H9 (cell line): ENCODE measurements at regions not wholly inside any gene's neighbourhood (a gene's known extent, or its start where the extent isn't known, plus 50 kb on each side); places are given as distances from the start of the nearest gene placed in this dataset.

Experiments used
- DNase-seq: peaks from one replicate; pipeline ENCODE4 v3.0.0-alpha.2; 2017
- H2AFZ ChIP-seq: one replicate; pipeline ENCODE4 v1.6.1; 2013; ENCODE audit warnings: mild to moderate bottlenecking, low read length, control low read depth, moderate library complexity
- H2AK5ac ChIP-seq: 2 replicates; pipeline ENCODE4 v1.6.1; 2013; ENCODE audit warnings: low read length, control low read depth, mixed read lengths; ENCODE audit not compliant: insufficient read length
- H2BK120ac ChIP-seq: one replicate; pipeline ENCODE4 v1.6.1; 2013; ENCODE audit warnings: low read depth, mild to moderate bottlenecking, low read length, control low read depth, inconsistent platforms; ENCODE audit not compliant: poor library complexity, severe bottlenecking
- H2BK12ac ChIP-seq: 2 replicates; pipeline ENCODE4 v1.6.1; 2013; ENCODE audit warnings: low read length, control low read depth, mixed read lengths, low read depth; ENCODE audit not compliant: insufficient read length
- H2BK15ac ChIP-seq: 2 replicates; pipeline ENCODE4 v1.6.1; 2013; ENCODE audit warnings: low read depth, low read length, control low read depth
- H2BK20ac ChIP-seq: one replicate; pipeline ENCODE4 v1.6.1; 2013; ENCODE audit warnings: low read depth, mild to moderate bottlenecking, low read length, control low read depth, inconsistent platforms; ENCODE audit not compliant: poor library complexity, severe bottlenecking
- H2BK5ac ChIP-seq: 2 replicates; pipeline ENCODE4 v1.6.1; 2013; ENCODE audit warnings: low read length, control low read depth, mixed read lengths; ENCODE audit not compliant: insufficient read length
- H3K14ac ChIP-seq: 2 replicates; pipeline ENCODE4 v1.6.1; 2013; ENCODE audit warnings: low read length, control low read depth; ENCODE audit not compliant: insufficient read depth
- H3K18ac ChIP-seq: 2 replicates; pipeline ENCODE4 v1.6.1; 2013; ENCODE audit warnings: low read depth, mild to moderate bottlenecking, mixed read lengths, low read length, control low read depth; ENCODE audit not compliant: insufficient read length
- H3K23ac ChIP-seq: 2 replicates; pipeline ENCODE4 v1.6.1; 2013; ENCODE audit warnings: low read length, control low read depth, mixed read lengths, low read depth; ENCODE audit not compliant: insufficient read length
- H3K23me2 ChIP-seq: 2 replicates; pipeline ENCODE4 v1.6.1; 2013; ENCODE audit warnings: low read depth, mild to moderate bottlenecking, mixed read lengths, low read length, control low read depth; ENCODE audit not compliant: insufficient read length, poor library complexity, severe bottlenecking
- H3K27ac ChIP-seq: 2 replicates; pipeline ENCODE4 v1.5.1; 2013; ENCODE audit warnings: low read length, control low read depth, mixed read lengths, low read depth; ENCODE audit not compliant: insufficient read length
- H3K27me3 ChIP-seq: 2 replicates; pipeline ENCODE4 v1.6.1; 2013; ENCODE audit warnings: low read length, control low read depth, inconsistent platforms; ENCODE audit not compliant: insufficient read depth
- H3K4ac ChIP-seq: 2 replicates; pipeline ENCODE4 v1.6.1; 2013; ENCODE audit warnings: low read depth, mild to moderate bottlenecking, control low read depth, inconsistent platforms, low read length, moderate library complexity
- H3K4me1 ChIP-seq: 2 replicates; pipeline ENCODE4 v1.6.1; 2013; ENCODE audit warnings: low read length, control low read depth, inconsistent platforms; ENCODE audit not compliant: insufficient read depth
- H3K4me2 ChIP-seq: 2 replicates; pipeline ENCODE4 v1.6.1; 2013; ENCODE audit warnings: low read length, control low read depth, mixed read lengths; ENCODE audit not compliant: insufficient read length, insufficient read depth
- H3K56ac ChIP-seq: 2 replicates; pipeline ENCODE4 v1.6.1; 2013; ENCODE audit warnings: low read depth, mild to moderate bottlenecking, mixed read lengths, low read length, control low read depth; ENCODE audit not compliant: insufficient read length
- H3K79me1 ChIP-seq: 2 replicates; pipeline ENCODE4 v1.6.1; 2013; ENCODE audit warnings: low read depth, mild to moderate bottlenecking, moderate library complexity, low read length, control low read depth, inconsistent platforms; ENCODE audit not compliant: insufficient read depth, poor library complexity, severe bottlenecking
- H3K79me2 ChIP-seq: 2 replicates; pipeline ENCODE4 v1.6.1; 2013; ENCODE audit warnings: low read length, control low read depth, inconsistent platforms; ENCODE audit not compliant: insufficient read depth
- H3K9ac ChIP-seq: 2 replicates; pipeline ENCODE4 v1.6.1; 2013; ENCODE audit warnings: low read length, control low read depth, mixed read lengths; ENCODE audit not compliant: insufficient read length; ENCODE audit errors: extremely low read depth
- H3K9me3 ChIP-seq: one replicate; pipeline ENCODE4 v1.6.1; 2013; ENCODE audit warnings: low read depth, low read length, inconsistent platforms; ENCODE audit not compliant: control insufficient read depth
- H3T11ph ChIP-seq: one replicate; pipeline ENCODE4 v1.6.1; 2013; ENCODE audit warnings: mild to moderate bottlenecking, low read length, control low read depth, inconsistent platforms
- H4K20me1 ChIP-seq: one replicate; pipeline ENCODE4 v1.6.1; 2013; ENCODE audit not compliant: control insufficient read depth, insufficient read length, insufficient read depth
- H4K5ac ChIP-seq: 2 replicates; pipeline ENCODE4 v1.6.1; 2013; ENCODE audit warnings: low read depth, mild to moderate bottlenecking, mixed read lengths, low read length, control low read depth; ENCODE audit not compliant: insufficient read length
- H4K8ac ChIP-seq: replicated peaks from 2 replicates; pipeline ENCODE4 v1.6.1; 2013; ENCODE audit warnings: low read length, control low read depth, mixed read lengths, low read depth; ENCODE audit not compliant: insufficient read length
- H4K91ac ChIP-seq: 2 replicates; pipeline ENCODE4 v1.6.1; 2013; ENCODE audit warnings: low read depth, mild to moderate bottlenecking, moderate library complexity, mixed read lengths, low read length, control low read depth; ENCODE audit not compliant: insufficient read length
- H3K27ac Mint-ChIP-seq, 3 experiments: 2 replicates in 2 of 3; 3 replicates in 1 of 3; pipeline ENCODE4 v1.8.0; 2020 to 2021; ENCODE audit warnings: mixed read lengths in 3 of 3, mild to moderate bottlenecking in 1 of 3, moderate library complexity in 1 of 3
- H3K27me3 Mint-ChIP-seq: 2 replicates; pipeline ENCODE4 v1.8.0; 2021; ENCODE audit warnings: low read depth, mild to moderate bottlenecking, moderate library complexity, mixed read lengths
- H3K36me3 Mint-ChIP-seq, 3 experiments: 2 replicates in 2 of 3; 3 replicates in 1 of 3; pipeline ENCODE4 v1.8.0; 2020 to 2021; ENCODE audit warnings: low read depth in 3 of 3, mixed read lengths in 3 of 3; ENCODE audit not compliant: insufficient read depth in 1 of 3
- H3K4me1 Mint-ChIP-seq, 2 experiments: 2 replicates each; pipeline ENCODE4 v1.8.0; 2020; ENCODE audit warnings: mixed read lengths in 2 of 2
- H3K4me3 Mint-ChIP-seq, 2 experiments: 2 replicates in 1 of 2; 3 replicates in 1 of 2; pipeline ENCODE4 v1.8.0; 2020 to 2021; ENCODE audit warnings: mild to moderate bottlenecking in 2 of 2, mixed read lengths in 2 of 2, moderate library complexity in 1 of 2
- H3K9me3 Mint-ChIP-seq, 2 experiments: 2 replicates in 1 of 2; 3 replicates in 1 of 2; pipeline ENCODE4 v1.8.0; 2020; ENCODE audit warnings: mild to moderate bottlenecking in 2 of 2, mixed read lengths in 2 of 2, moderate library complexity in 1 of 2
- WGBS: extraction: QIAGEN DNeasy Blood & Tissue Kit; methylation state at CpG from one replicate; pipeline ENCODE4 v1.1.7; 2013; ENCODE audit warnings: missing lambda C conversion rate, low lambda C conversion rate, mixed read lengths; ENCODE audit not compliant: insufficient read length; ENCODE audit errors: extremely low coverage; 5-methylcytosine and 5-hydroxymethylcytosine counted together
- TF ChIP-seq, protein P1 (sequence below): fragments of 200-600 bp; sonication (generic); conservative IDR thresholded peaks from 3 replicates; pipeline ENCODE4 v1.8.0; 2021; ENCODE audit warnings: antibody characterized with exemption, mild to moderate bottlenecking

DNA sequence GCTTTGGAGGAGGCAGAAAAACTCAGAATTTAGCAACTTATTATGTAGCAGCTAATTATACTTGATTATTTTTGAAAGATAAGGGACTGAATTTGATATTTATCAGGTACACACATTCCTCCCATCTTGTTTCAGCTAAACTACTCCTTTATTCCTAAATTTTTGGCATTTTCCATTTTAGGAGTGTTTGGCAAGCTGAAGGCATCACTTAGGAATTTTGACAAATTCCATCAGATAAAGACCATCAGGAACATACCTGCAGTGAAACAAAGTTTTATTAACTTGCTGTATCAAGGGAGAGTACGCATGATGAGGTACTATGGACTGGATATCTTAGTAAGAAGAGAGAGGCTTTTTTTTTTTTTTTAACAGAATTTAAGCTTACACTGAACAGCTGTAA is 1092.2 kb downstream of the PLA2G4A start:
- Histone ChIP-seq H3K27ac (no peak overlapping the region), H3K9ac (no peak overlapping the region), H2BK120ac (no peak overlapping the region), H3K79me1 (no peaks in the 10 kb centered on the region), H3K18ac (no peak overlapping the region), H2BK20ac (no peak overlapping the region), H4K5ac (no peak overlapping the region), H3K23me2 (no peaks in the 10 kb centered on the region), H3K56ac (no peak overlapping the region), H2BK15ac (no peak overlapping the region), H3K14ac (no peak overlapping the region), H2BK12ac (no peak overlapping the region), H3K4ac (no peak overlapping the region), H2AFZ (no peak overlapping the region), H2AK5ac (no peak overlapping the region), H3K79me2 (no peaks in the 10 kb centered on the region), H3K27me3 (no peaks in the 10 kb centered on the region), H3K4me2 (no peak overlapping the region), H4K8ac (no peak overlapping the region), H4K20me1 (no peaks in the 10 kb centered on the region), H3K4me1 (no peaks in the 10 kb centered on the region), H2BK5ac (no peak overlapping the region), H4K91ac (no peak overlapping the region), H3K23ac (no peak overlapping the region), H3T11ph (no peak overlapping the region), H3K9me3 (no peaks in the 10 kb centered on the region)
- DNase-seq = no peak
- H3K27me3 Mint-ChIP-seq = no peaks in the 10 kb centered on the region
- TF ChIP-seq, protein P1, sequence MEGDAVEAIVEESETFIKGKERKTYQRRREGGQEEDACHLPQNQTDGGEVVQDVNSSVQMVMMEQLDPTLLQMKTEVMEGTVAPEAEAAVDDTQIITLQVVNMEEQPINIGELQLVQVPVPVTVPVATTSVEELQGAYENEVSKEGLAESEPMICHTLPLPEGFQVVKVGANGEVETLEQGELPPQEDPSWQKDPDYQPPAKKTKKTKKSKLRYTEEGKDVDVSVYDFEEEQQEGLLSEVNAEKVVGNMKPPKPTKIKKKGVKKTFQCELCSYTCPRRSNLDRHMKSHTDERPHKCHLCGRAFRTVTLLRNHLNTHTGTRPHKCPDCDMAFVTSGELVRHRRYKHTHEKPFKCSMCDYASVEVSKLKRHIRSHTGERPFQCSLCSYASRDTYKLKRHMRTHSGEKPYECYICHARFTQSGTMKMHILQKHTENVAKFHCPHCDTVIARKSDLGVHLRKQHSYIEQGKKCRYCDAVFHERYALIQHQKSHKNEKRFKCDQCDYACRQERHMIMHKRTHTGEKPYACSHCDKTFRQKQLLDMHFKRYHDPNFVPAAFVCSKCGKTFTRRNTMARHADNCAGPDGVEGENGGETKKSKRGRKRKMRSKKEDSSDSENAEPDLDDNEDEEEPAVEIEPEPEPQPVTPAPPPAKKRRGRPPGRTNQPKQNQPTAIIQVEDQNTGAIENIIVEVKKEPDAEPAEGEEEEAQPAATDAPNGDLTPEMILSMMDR = no peak
- H3K4me1 Mint-ChIP-seq = 0 out of 4 replicates have a peak, but pooled peaks cover 0 to 3% of the 10 kb centered on the region in 2 experiments
- H3K4me3 Mint-ChIP-seq = no peak overlapping the region
- no CpG with 5 or more reads among the region's 1 CpG for WGBS
- no peak overlapping the region for H3K27ac Mint-ChIP-seq
- no peaks in the 10 kb centered on the region for H3K36me3 Mint-ChIP-seq
- no peaks in the 10 kb centered on the region for H3K9me3 Mint-ChIP-seq
